Adrenal gland (tissue), 5 donors: ENCODE measurements at regions not wholly inside any gene's neighbourhood (a gene's known extent, or its start where the extent isn't known, plus 50 kb on each side); places are given as distances from the start of the nearest gene placed in this dataset.

ENCODE experiments used
- POLR2A ChIP-seq, 2 donors: fragments of 450-650 bp; IDR thresholded peaks; one replicate each; pipeline ENCODE4 v1.6.1; 2017; ENCODE audit warnings: antibody characterized with exemption in 2 of 2, mild to moderate bottlenecking in 2 of 2, moderate library complexity in 1 of 2
- TF ChIP-seq, protein P1 (sequence below), 6 experiments: fragments of 450-650 bp in 4 of 6; fragments of 200-600 bp in 2 of 6; sonication (generic) in 1 of 6; IDR thresholded peaks; 1 replicate in 5 of 6; 2 replicates in 1 of 6; pipeline versions ENCODE4 v1.5.1 to v1.8.0; 2016 to 2021; ENCODE audit warnings: antibody characterized with exemption in 6 of 6, mild to moderate bottlenecking in 2 of 6, moderate library complexity in 1 of 6
- donor health status: DM: no; HTN: no; CAD: no.

DNA sequence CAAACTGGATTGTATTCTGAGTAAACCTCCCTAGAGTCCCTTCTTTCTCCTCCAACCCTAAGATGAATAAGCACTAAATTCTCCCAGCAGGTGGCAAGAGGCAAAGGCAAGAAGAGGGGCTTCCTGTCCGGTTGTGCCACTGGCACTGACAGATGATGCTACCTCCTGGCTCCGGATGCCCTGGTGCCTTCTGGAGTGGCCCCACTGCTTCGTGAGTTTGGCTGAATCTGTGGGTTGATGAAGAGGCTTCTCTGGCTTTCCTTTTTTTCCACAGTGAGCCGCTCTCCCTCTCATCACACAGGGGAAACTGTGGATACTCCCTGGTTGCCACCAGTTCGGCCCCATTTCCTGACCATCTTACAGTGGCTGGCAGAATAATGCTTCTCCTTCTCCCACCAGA lies 404.7 kb downstream of the GALR1 start:
- no peak for TF ChIP-seq POLR2A (IDR thresholded peaks at IDR 0.05)
- TF ChIP-seq, protein P1, sequence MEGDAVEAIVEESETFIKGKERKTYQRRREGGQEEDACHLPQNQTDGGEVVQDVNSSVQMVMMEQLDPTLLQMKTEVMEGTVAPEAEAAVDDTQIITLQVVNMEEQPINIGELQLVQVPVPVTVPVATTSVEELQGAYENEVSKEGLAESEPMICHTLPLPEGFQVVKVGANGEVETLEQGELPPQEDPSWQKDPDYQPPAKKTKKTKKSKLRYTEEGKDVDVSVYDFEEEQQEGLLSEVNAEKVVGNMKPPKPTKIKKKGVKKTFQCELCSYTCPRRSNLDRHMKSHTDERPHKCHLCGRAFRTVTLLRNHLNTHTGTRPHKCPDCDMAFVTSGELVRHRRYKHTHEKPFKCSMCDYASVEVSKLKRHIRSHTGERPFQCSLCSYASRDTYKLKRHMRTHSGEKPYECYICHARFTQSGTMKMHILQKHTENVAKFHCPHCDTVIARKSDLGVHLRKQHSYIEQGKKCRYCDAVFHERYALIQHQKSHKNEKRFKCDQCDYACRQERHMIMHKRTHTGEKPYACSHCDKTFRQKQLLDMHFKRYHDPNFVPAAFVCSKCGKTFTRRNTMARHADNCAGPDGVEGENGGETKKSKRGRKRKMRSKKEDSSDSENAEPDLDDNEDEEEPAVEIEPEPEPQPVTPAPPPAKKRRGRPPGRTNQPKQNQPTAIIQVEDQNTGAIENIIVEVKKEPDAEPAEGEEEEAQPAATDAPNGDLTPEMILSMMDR (IDR thresholded peaks at IDR 0.05) = no peak
